Stimulated activated CD4-positive, alpha-beta T cell treated with anti-CD3 and anti-CD28 coated beads, TNF-alpha, amount 100 ng/mL, for 24 hours (primary cell): ENCODE measurements at regions not wholly inside any gene's neighbourhood (a gene's known extent, or its start where the extent isn't known, plus 50 kb on each side); places are given as distances from the start of the nearest gene placed in this dataset.
"Not testable (repeated sequence)": the region's sequence is repeated elsewhere in the genome, so short reads cannot be mapped to it uniquely, and the experiment has no call there.

Source experiments
- DNase-seq, 3 experiments: peaks; one replicate each; pipeline ENCODE4 v3.0.0-alpha.2; 2020; ENCODE audit warnings: low read depth in 3 of 3

DNA sequence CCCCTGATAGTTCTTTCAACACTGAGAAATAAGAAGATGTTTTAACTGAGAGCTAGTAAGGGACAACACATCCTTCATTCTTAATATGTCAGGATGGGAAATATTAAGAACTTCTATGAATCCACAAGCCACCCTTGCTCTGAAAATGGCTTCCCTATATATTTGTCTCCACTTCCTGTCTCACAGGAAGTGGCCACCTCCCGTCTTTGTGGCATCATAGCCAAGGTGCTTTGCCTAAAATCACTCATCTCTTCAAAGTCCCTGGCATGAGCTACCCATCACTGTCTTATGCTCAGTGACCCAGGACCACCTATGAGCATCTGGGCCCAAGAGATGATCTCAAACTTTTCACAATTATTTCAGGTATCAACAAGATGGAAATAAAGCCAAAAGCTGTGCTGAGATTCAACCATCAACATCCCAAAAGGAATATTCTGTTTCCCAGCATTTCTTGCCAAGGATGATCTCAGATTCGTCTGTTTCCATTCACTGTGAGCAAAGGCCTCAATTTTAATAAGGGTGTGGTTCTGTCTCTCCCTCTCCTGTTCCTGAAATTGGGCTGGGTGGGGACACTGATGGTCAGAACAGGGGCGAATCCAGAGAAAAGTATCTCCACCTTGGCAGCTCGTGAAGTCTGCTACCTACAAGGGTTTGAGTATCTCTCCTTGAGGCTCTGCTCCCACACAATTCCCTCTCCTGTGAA, 493.9 kb downstream of the MN1 start:
- no peak for DNase-seq

DNA sequence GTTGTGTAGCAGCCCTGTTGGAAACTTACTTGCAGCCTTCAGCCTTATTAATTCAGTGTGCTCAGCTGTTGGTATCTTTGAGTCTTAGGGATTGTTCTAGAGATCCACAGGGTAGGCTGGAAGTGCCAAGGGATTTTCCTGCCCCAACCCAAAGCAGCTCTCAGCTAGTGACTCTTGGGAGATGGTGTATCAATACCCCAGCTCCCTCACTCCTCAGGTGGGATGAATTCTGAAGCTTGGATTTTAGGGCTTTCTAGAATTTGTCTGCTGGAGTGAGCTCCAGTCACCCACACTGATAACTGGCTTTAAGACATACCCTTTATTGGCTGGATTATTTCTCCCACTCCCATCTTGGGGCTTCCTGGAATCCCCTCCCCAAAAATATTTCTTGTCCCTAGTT, 493.0 kb downstream of the MN1 start:
- no peak for DNase-seq

- no peak for DNase-seq
These were observed 491.9 kb downstream of the MN1 start for GRCh38 chr22:27309697-27310096.

- DNase-seq: no peak
These were observed 490.4 kb downstream of the MN1 start for GRCh38 chr22:27310966-27311697.

GRCh38 chr22:27311698-27312550, 489.6 kb downstream of the MN1 start:
- DNase-seq: no peak

DNA sequence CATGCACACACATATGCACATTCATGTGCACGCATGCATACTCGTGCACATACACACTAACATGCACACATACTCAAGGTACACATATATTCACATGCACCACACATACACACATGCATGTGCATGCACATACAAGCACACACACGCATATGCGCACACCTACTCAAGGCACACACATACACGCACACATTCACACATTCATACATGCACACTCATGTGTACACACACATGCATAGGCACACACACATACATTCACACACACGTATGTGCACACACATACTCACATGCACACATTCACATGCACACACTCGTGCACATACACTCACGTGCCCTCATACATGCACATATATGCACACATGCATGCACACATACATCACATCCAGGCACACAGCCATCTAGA, 489.0 kb downstream of the MN1 start:
- DNase-seq: no peak

- no peak for DNase-seq
These were observed 488.3 kb downstream of the MN1 start for GRCh38 chr22:27312966-27313855.

- DNase-seq: no peak
These were observed 487.2 kb downstream of the MN1 start for GRCh38 chr22:27314276-27314807.

GRCh38 chr22:27315833-27316232, 485.7 kb downstream of the MN1 start:
- no peak for DNase-seq

DNA sequence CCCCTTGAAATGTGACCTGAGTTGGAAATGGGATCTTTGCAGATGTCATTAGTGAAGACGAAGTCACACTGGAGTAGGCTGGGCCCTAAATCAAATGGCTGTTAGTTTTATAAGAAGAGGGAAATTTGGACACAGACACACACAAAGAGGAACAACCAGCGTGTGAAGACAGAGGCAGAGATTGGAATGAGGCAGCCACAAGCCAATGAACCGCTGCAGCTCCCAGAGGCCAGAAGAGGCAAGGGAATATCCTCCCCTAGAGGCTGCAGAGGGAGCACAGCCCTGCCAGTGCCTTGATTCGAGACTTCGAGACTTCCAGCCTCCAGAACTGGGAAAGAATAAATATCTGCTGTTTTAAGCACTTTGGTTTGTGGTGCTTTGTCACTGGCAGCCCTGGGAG, 484.5 kb downstream of the MN1 start:
- DNase-seq: no peak

GRCh38 chr22:27317971-27318428, 483.6 kb downstream of the MN1 start:
- DNase-seq: no peak

DNA sequence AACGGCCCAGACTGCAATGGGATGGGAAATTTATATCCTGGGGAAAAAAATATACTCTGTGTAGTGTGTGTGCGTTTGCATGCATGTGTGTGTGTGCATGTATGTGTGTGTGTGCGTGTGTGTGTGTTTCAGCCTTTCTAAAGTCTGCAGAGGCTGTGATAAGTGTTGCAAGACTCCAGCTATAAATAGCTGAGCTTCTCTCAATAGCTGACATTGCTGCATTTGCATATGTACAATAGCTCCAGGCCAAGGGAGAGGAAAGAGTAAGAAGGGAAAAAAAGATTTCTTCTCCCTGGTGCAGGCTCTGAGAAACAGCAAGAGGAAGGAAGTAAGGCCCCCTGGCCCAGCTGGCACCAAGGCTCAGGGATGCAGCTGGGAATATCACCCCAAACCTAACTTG, 483.0 kb downstream of the MN1 start:
- no peak for DNase-seq

- DNase-seq: no peak
These were observed 477.9 kb downstream of the MN1 start for GRCh38 chr22:27323661-27324060.

- DNase-seq: not testable (repeated sequence)
These were observed 476.6 kb downstream of the MN1 start for GRCh38 chr22:27324908-27325307.

GRCh38 chr22:27327497-27327896, 474.1 kb downstream of the MN1 start:
- DNase-seq: no peak

GRCh38 chr22:27327981-27328721, 473.4 kb downstream of the MN1 start:
- DNase-seq: no peak

- no peak for DNase-seq
These were observed 472.3 kb downstream of the MN1 start for GRCh38 chr22:27329131-27329850.

DNA sequence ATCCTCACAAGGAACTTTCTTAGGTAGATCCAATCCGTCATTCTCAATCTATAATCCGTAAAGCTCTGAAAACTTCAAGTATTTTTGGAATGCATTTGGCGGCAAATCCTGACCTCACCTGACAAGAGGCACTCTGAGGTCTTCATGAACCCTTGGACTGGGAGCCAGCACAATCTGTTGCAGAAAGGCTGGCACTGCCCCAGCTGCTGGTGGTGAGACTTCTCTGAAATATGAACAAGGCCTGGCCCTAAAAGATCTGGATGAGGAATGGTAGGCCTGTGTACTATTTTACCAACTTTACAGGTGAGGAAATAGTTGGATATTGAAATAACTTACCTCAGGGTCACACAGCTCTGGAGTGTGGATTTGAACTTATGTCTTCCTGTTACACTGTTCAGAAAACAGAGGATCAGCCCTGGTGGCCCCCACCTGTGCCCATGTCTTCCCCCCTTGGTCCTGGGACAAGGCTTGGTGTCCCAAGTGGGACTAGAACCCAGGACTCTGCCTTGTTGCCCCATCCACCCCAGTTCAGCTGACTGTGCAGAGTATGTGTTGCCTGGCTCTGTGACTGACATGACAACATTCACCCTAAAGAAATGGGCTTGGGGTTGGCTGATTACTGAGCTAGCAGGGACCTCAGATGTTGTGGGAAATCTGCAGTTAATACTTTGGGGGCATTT, 471.4 kb downstream of the MN1 start:
- DNase-seq: no peak
